GM12878 (cell line): ENCODE measurements at regions not wholly inside any gene's neighbourhood (a gene's known extent, or its start where the extent isn't known, plus 50 kb on each side); places are given as distances from the start of the nearest gene placed in this dataset.

Experiments used
- ATAC-seq: fragments of 200-7000 bp; cut with Tn5 transposase; 3 replicates; pipeline ENCODE4 v1.9.1; 2020; ENCODE audit warnings: mild to moderate bottlenecking, moderate library complexity
- BruUV-seq: library from RNA; stranded (reverse); fragments of 400-500 nt; replicated peaks from 2 replicates; lab custom pipeline; 2021; lab: Mats Ljungman, UMichigan
- CTCF ChIA-PET: fragments of 300-600 bp; sonication (Branson Sonifier 250); formaldehyde crosslinking; extraction: SDS; loops from one replicate; lab custom pipeline; 2021; ENCODE audit warnings: inconsistent platforms; lab: Yijun Ruan, JAX
- POLR2A ChIA-PET: fragments of 350-600 bp; formaldehyde crosslinking; extraction: SDS; loops from one replicate; lab custom pipeline; 2021; ENCODE audit warnings: inconsistent platforms; lab: Charles Lee
- RAD21 ChIA-PET: fragments of 300-600 bp; sonication (Branson Sonifier 250); formaldehyde crosslinking; loops from one replicate; lab custom pipeline; 2023; ENCODE audit warnings: antibody characterized with exemption; ENCODE audit not compliant: unreplicated experiment; lab: Charles Lee
- SMC1A ChIA-PET: fragments of 300-600 bp; sonication (Branson Sonifier 250); formaldehyde crosslinking; loops from one replicate; lab custom pipeline; 2023; ENCODE audit not compliant: unreplicated experiment, uncharacterized antibody; lab: Charles Lee
- DNase-seq: peaks from one replicate; pipeline ENCODE4 v3.0.0-alpha.2; 2011; ENCODE audit warnings: low read depth, low spot score
- FAIRE-seq: peaks from 3 replicates; lab custom pipeline; 2011; peaks lifted over from hg19 to GRCh38; lab: Jason Lieb, UNC
- H2AFZ ChIP-seq: 2 replicates; pipeline ENCODE4 v1.6.0; 2011; ENCODE audit warnings: low read depth, low read length, control low read depth; ENCODE audit not compliant: control insufficient read depth
- H3K27ac ChIP-seq: 2 replicates; pipeline ENCODE4 v1.5.1; 2011; ENCODE audit warnings: control low read depth; ENCODE audit not compliant: control insufficient read depth, insufficient read depth
- H3K27me3 ChIP-seq, 2 experiments: replicated peaks in 1 of 2; 2 replicates each; pipeline versions ENCODE4 v1.6.0 to v1.6.1; 2011; ENCODE audit warnings: low read length in 1 of 2; ENCODE audit not compliant: control insufficient read depth in 2 of 2, insufficient read depth in 2 of 2
- H3K36me3 ChIP-seq, 2 experiments: 2 replicates each; pipeline ENCODE4 v1.5.1; 2011; ENCODE audit warnings: low read length in 1 of 2; ENCODE audit not compliant: control insufficient read depth in 2 of 2, insufficient read depth in 2 of 2
- H3K4me1 ChIP-seq: 2 replicates; pipeline ENCODE4 v1.6.1; 2011; ENCODE audit warnings: mild to moderate bottlenecking, low read length, moderate library complexity, mixed read lengths; ENCODE audit not compliant: control insufficient read depth, insufficient read depth
- H3K4me2 ChIP-seq: 2 replicates; pipeline ENCODE4 v1.6.0; 2011; ENCODE audit warnings: control low read depth; ENCODE audit not compliant: control insufficient read depth, insufficient read depth
- H3K4me3 ChIP-seq: fragments of 200-600 bp; sonication (generic); 2 replicates; pipeline ENCODE4 v1.5.1; 2016
- H3K79me2 ChIP-seq: 2 replicates; pipeline ENCODE4 v1.6.0; 2011; ENCODE audit warnings: low read length; ENCODE audit not compliant: control insufficient read depth, insufficient read depth
- H3K9ac ChIP-seq: 2 replicates; pipeline ENCODE4 v1.8.0; 2011; ENCODE audit warnings: low read length, control low read depth, mixed read lengths; ENCODE audit not compliant: control insufficient read depth, insufficient read depth
- H3K9me3 ChIP-seq: replicated peaks from 3 replicates; pipeline ENCODE4 v1.5.1; 2011; ENCODE audit warnings: mild to moderate bottlenecking, low read length; ENCODE audit not compliant: control insufficient read depth, insufficient read depth
- H4K20me1 ChIP-seq: 2 replicates; pipeline ENCODE4 v1.6.0; 2011; ENCODE audit not compliant: control insufficient read depth, insufficient read depth
- BACH1 ChIP-seq: fragments of 450-650 bp; IDR thresholded peaks from 2 replicates; pipeline ENCODE4 v1.6.1; 2017; ENCODE audit warnings: mild to moderate bottlenecking, borderline replicate concordance
- DPF2 ChIP-seq: fragments of 450-650 bp; IDR thresholded peaks from 2 replicates; pipeline ENCODE4 v1.6.1; 2017; ENCODE audit warnings: mild to moderate bottlenecking
- HDGF ChIP-seq: fragments of 450-650 bp; IDR thresholded peaks from 2 replicates; pipeline ENCODE4 v1.6.1; 2016; ENCODE audit warnings: antibody characterized with exemption
- MEF2A ChIP-seq: IDR thresholded peaks from 2 replicates; pipeline ENCODE4 v1.6.1; 2011; ENCODE audit warnings: low read depth, mild to moderate bottlenecking, low read length, moderate library complexity; ENCODE audit not compliant: insufficient read depth
- MLLT1 ChIP-seq: fragments of 450-650 bp; IDR thresholded peaks from 2 replicates; pipeline ENCODE4 v1.6.1; 2016; ENCODE audit warnings: mild to moderate bottlenecking
- MXI1 ChIP-seq: fragments of 150-350 bp; IDR thresholded peaks from 2 replicates; pipeline ENCODE4 v1.6.1; 2011; ENCODE audit warnings: low read depth, mild to moderate bottlenecking, inconsistent platforms, low read length, improper control_type of control experiment
- MYC ChIP-seq: IDR thresholded peaks from 2 replicates; pipeline ENCODE4 v1.6.1; 2011; ENCODE audit warnings: mild to moderate bottlenecking, low read length, moderate library complexity, inconsistent platforms; ENCODE audit not compliant: insufficient read depth, insufficient replicate concordance, insufficient read length, severe bottlenecking
- NFYB ChIP-seq: IDR thresholded peaks from 2 replicates; pipeline ENCODE4 v1.6.1; 2011; ENCODE audit warnings: low read depth, mild to moderate bottlenecking, low read length, improper control_type of control experiment, moderate library complexity; ENCODE audit not compliant: insufficient read depth
- PAX5 ChIP-seq: IDR thresholded peaks from 2 replicates; pipeline ENCODE4 v1.6.1; 2011; ENCODE audit warnings: low read depth, low read length, borderline replicate concordance
- POLR2AphosphoS5 ChIP-seq: IDR thresholded peaks from 2 replicates; pipeline ENCODE4 v1.6.1; 2011; ENCODE audit warnings: mild to moderate bottlenecking, low read length, inconsistent platforms
- POU2F2 ChIP-seq: IDR thresholded peaks from 3 replicates; pipeline ENCODE4 v1.6.1; 2011; ENCODE audit warnings: low read depth, mild to moderate bottlenecking, low read length, borderline replicate concordance
- RCOR1 ChIP-seq: conservative IDR thresholded peaks from 2 replicates; pipeline ENCODE4 v1.6.1; 2012; ENCODE audit warnings: low read depth, low read length, improper control_type of control experiment
- RUNX3 ChIP-seq: IDR thresholded peaks from 2 replicates; pipeline ENCODE4 v1.6.1; 2012; ENCODE audit warnings: low read length, inconsistent platforms
- SMAD5 ChIP-seq: IDR thresholded peaks from 2 replicates; pipeline ENCODE4 v1.6.1; 2016; ENCODE audit warnings: antibody characterized with exemption, low read depth
- TCF12 ChIP-seq: IDR thresholded peaks from 2 replicates; pipeline ENCODE4 v1.6.1; 2011; ENCODE audit warnings: low read depth, mild to moderate bottlenecking, low read length
- USF2 ChIP-seq: IDR thresholded peaks from 2 replicates; pipeline ENCODE4 v1.6.1; 2011; ENCODE audit warnings: low read depth, low read length, improper control_type of control experiment, borderline replicate concordance
- ZNF24 ChIP-seq: fragments of 450-650 bp; IDR thresholded peaks from 2 replicates; pipeline ENCODE4 v1.6.1; 2017; ENCODE audit warnings: antibody characterized with exemption, mild to moderate bottlenecking
- ZNF384 ChIP-seq: IDR thresholded peaks from 2 replicates; pipeline ENCODE4 v1.6.1; 2012; ENCODE audit warnings: low read depth, mild to moderate bottlenecking, low read length, improper control_type of control experiment, borderline replicate concordance
- WGBS: methylation state at CpG from one replicate; pipeline ENCODE4 v1.1.6; 2016; ENCODE audit warnings: low lambda C conversion rate; ENCODE audit not compliant: insufficient replicate concordance, insufficient coverage; ENCODE audit errors: missing lambda C conversion rate; 5-methylcytosine and 5-hydroxymethylcytosine counted together
- in situ Hi-C: fragments of 300-500 bp; cut with MboI; formaldehyde crosslinking; loops from 9 replicates; pipeline ENCODE4 v1.14.3; 2018; ENCODE audit warnings: mixed read lengths
- intact Hi-C: fragments of 100-400 bp; cut with micrococcal nuclease; formaldehyde crosslinking; loops from one replicate; pipeline ENCODE4 v1.14.2; 2022; ENCODE audit not compliant: unreplicated experiment
- TF ChIP-seq, protein P1 (sequence below): fragments of 450-650 bp; IDR thresholded peaks from 2 replicates; pipeline ENCODE4 v1.6.1; 2016; ENCODE audit warnings: mild to moderate bottlenecking, moderate library complexity, borderline replicate concordance

GRCh38 chr18:65587491-65587890 is 163.3 kb upstream of the CDH7 start:
- ChIA-PET CTCF (interaction anchor here (0.6 kb wide), 1 partner anchor 1229 kb away, joined by 3 read pairs; no protein-coding TSS in a partner anchor), POLR2A (no interaction called here), SMC1A (no interaction called here), RAD21 (no interaction called here)
- ATAC-seq (peak; percentile 82), FAIRE-seq (no peak), DNase-seq (no peak)
- WGBS, result 11% methylated on average over 3 of the region's 3 CpGs
- no peaks in the 10 kb centered on the region for H3K79me2 ChIP-seq
- intact Hi-C loops (no loop called here), in situ Hi-C loops (no loop called here)
- H3K9ac ChIP-seq, result no peak overlapping the region
- no peak overlapping the region for H2AFZ ChIP-seq
- H3K27ac ChIP-seq, result no peak overlapping the region
- H4K20me1 ChIP-seq, result no peaks in the 10 kb centered on the region
- H3K27me3 ChIP-seq, result no peaks in the 10 kb centered on the region
- H3K9me3 ChIP-seq, result no peaks in the 10 kb centered on the region
- H3K36me3 ChIP-seq, result no peaks in the 10 kb centered on the region
- no peaks in the 10 kb centered on the region for H3K4me1 ChIP-seq
- no peak overlapping the region for H3K4me2 ChIP-seq
- BruUV-seq, result no TSS peak
- H3K4me3 ChIP-seq, result no peak overlapping the region
- no peak for TF ChIP-seq MYC
- no peak for TF ChIP-seq SMAD5
- TF ChIP-seq HDGF, result no peak
- TF ChIP-seq POLR2AphosphoS5, result no peak
- TF ChIP-seq USF2, result no peak
- no peak for TF ChIP-seq ZNF24
- no peak for TF ChIP-seq BACH1
- no peak for TF ChIP-seq ZNF384
- no peak for TF ChIP-seq MXI1
- TF ChIP-seq DPF2, result peak; percentile 69; the same call in 1 of the 2 replicates
- no peak for TF ChIP-seq RCOR1
- no peak for TF ChIP-seq NFYB
- TF ChIP-seq MEF2A, result no peak
- no peak for TF ChIP-seq POU2F2
- TF ChIP-seq PAX5, result no peak
- TF ChIP-seq, protein P1, sequence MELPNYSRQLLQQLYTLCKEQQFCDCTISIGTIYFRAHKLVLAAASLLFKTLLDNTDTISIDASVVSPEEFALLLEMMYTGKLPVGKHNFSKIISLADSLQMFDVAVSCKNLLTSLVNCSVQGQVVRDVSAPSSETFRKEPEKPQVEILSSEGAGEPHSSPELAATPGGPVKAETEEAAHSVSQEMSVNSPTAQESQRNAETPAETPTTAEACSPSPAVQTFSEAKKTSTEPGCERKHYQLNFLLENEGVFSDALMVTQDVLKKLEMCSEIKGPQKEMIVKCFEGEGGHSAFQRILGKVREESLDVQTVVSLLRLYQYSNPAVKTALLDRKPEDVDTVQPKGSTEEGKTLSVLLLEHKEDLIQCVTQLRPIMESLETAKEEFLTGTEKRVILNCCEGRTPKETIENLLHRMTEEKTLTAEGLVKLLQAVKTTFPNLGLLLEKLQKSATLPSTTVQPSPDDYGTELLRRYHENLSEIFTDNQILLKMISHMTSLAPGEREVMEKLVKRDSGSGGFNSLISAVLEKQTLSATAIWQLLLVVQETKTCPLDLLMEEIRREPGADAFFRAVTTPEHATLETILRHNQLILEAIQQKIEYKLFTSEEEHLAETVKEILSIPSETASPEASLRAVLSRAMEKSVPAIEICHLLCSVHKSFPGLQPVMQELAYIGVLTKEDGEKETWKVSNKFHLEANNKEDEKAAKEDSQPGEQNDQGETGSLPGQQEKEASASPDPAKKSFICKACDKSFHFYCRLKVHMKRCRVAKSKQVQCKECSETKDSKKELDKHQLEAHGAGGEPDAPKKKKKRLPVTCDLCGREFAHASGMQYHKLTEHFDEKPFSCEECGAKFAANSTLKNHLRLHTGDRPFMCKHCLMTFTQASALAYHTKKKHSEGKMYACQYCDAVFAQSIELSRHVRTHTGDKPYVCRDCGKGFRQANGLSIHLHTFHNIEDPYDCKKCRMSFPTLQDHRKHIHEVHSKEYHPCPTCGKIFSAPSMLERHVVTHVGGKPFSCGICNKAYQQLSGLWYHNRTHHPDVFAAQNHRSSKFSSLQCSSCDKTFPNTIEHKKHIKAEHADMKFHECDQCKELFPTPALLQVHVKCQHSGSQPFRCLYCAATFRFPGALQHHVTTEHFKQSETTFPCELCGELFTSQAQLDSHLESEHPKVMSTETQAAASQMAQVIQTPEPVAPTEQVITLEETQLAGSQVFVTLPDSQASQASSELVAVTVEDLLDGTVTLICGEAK, result no peak
- no peak for TF ChIP-seq TCF12
- TF ChIP-seq RUNX3, result no peak
- TF ChIP-seq MLLT1, result no peak
